T-cell (primary cell): ENCODE measurements at regions not wholly inside any gene's neighbourhood (a gene's known extent, or its start where the extent isn't known, plus 50 kb on each side); places are given as distances from the start of the nearest gene placed in this dataset.
"Not testable (repeated sequence)": the region's sequence is repeated elsewhere in the genome, so short reads cannot be mapped to it uniquely, and the experiment has no call there.

Source experiments
- ATAC-seq, 4 experiments: fragments of 200-7000 bp in 3 of 4; fragments of 150-1000 bp in 1 of 4; cut with Tn5 transposase; replicated peaks in 1 of 4; 1 replicate in 3 of 4; 2 replicates in 1 of 4; pipeline ENCODE4 v1.10.0; 2021; ENCODE audit warnings: moderate library complexity in 3 of 4, mild to moderate bottlenecking in 2 of 4, moderate number of reproducible peaks in 1 of 4
- CTCF ChIA-PET, 2 donors: fragments of 300-600 bp; sonication (Branson Sonifier 250); formaldehyde crosslinking; loops; one replicate each; lab custom pipeline; 2022; ENCODE audit warnings: antibody characterized with exemption in 2 of 2; lab: Charles Lee
- POLR2A ChIA-PET, 2 donors: fragments of 300-600 bp; sonication (Branson Sonifier 250); formaldehyde crosslinking; loops; one replicate each; lab custom pipeline; 2022; ENCODE audit warnings: antibody characterized with exemption in 2 of 2; lab: Charles Lee
- DNase-seq, 35 experiments: peaks; one replicate each; pipeline versions ENCODE4 v3.0.0 to v3.0.0-alpha.2; 2013 to 2023
- H3K27ac ChIP-seq: one replicate; pipeline ENCODE4 v1.5.1; 2013; ENCODE audit warnings: low read length
- H3K27me3 ChIP-seq, 2 experiments: replicated peaks in 1 of 2; 1 replicate in 1 of 2; 2 replicates in 1 of 2; pipeline versions ENCODE4 v1.6.1 to v1.7.0; 2013; ENCODE audit warnings: low read length in 1 of 2, mixed read lengths in 1 of 2; ENCODE audit not compliant: control insufficient read depth in 2 of 2, insufficient read depth in 2 of 2; ENCODE audit errors: extremely low read depth in 1 of 2
- H3K36me3 ChIP-seq, 2 donors: 1 replicate in 1 of 2; 2 replicates in 1 of 2; pipeline versions ENCODE4 v1.6.1 to v1.7.0; 2013; ENCODE audit warnings: low read length in 1 of 2; ENCODE audit not compliant: control insufficient read depth in 2 of 2, insufficient read depth in 1 of 2; ENCODE audit errors: extremely low read depth in 1 of 2
- H3K4me1 ChIP-seq, 2 experiments: 1 replicate in 1 of 2; 2 replicates in 1 of 2; pipeline versions ENCODE4 v1.6.1 to v1.7.0; 2013; ENCODE audit warnings: low read length in 2 of 2, mixed read lengths in 1 of 2; ENCODE audit not compliant: insufficient read depth in 2 of 2, control insufficient read depth in 1 of 2; ENCODE audit errors: extremely low read depth in 1 of 2
- H3K4me3 ChIP-seq, 2 donors: 1 replicate in 1 of 2; 2 replicates in 1 of 2; pipeline versions ENCODE4 v1.5.1 to v1.7.0; 2013; ENCODE audit warnings: mild to moderate bottlenecking in 2 of 2, low read length in 1 of 2, moderate library complexity in 1 of 2; ENCODE audit not compliant: control insufficient read depth in 1 of 2; ENCODE audit errors: extremely low read depth in 1 of 2
- H3K9me3 ChIP-seq: 2 replicates; pipeline ENCODE4 v1.7.0; 2013
- H3K27ac Mint-ChIP-seq, 2 donors: one replicate each; pipeline ENCODE4 v1.8.0; 2020 to 2021; ENCODE audit warnings: mild to moderate bottlenecking in 2 of 2, mixed read lengths in 2 of 2
- H3K27me3 Mint-ChIP-seq, 2 donors: one replicate each; pipeline ENCODE4 v1.8.0; 2021 to 2022; ENCODE audit warnings: mixed read lengths in 2 of 2
- H3K36me3 Mint-ChIP-seq: one replicate; pipeline ENCODE4 v1.8.0; 2021; ENCODE audit warnings: mixed read lengths
- H3K4me1 Mint-ChIP-seq, 3 donors: one replicate each; pipeline ENCODE4 v1.8.0; 2020 to 2022; ENCODE audit warnings: mixed read lengths in 3 of 3, mild to moderate bottlenecking in 1 of 3
- H3K4me3 Mint-ChIP-seq, 3 donors: one replicate each; pipeline ENCODE4 v1.8.0; 2020 to 2022; ENCODE audit warnings: mild to moderate bottlenecking in 3 of 3, mixed read lengths in 3 of 3, moderate library complexity in 3 of 3
- H3K9me3 Mint-ChIP-seq, 3 donors: one replicate each; pipeline ENCODE4 v1.8.0; 2020 to 2022; ENCODE audit warnings: mixed read lengths in 3 of 3
- WGBS: methylation state at CpG from one replicate; pipeline ENCODE4 v1.1.5; 2013; ENCODE audit warnings: missing lambda C conversion rate; ENCODE audit not compliant: insufficient coverage; 5-methylcytosine and 5-hydroxymethylcytosine counted together

DNA sequence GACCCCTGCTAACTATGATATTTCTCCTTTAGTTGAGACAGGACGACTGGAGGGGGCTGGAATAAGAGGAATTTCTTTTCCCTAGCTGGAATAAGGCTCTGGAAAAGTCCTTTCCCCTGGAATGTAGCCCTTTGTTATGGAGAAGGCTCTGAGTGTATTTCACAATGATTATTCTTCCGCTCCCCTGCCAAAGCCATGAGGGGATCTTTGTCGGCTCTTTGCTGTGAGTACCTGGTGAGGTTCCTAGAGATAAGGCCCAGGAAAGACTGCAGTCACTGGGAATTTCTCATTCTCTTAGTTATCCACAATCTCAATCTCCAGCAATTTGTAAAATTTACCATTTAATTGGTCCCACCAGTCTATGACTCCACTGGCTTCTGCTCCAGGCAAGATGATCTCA is 340.2 kb upstream of the HNRNPA3 start:
- no peak for ATAC-seq
- Histone ChIP-seq H3K9me3 (no peaks in the 10 kb centered on the region), H3K36me3 (no peaks in the 10 kb centered on the region), H3K4me1 (no peaks in the 10 kb centered on the region), H3K27me3 (no peaks in the 10 kb centered on the region), H3K27ac (no peak overlapping the region), H3K4me3 (no peak overlapping the region)
- peaks cover 10 to 25% (median 16%) of the 10 kb centered on the region in 3 donors for H3K9me3 Mint-ChIP-seq
- H3K4me1 Mint-ChIP-seq = peaks cover 0 to 8% (median 5%) of the 10 kb centered on the region in 3 donors
- 100% methylated on average over 1 of the region's 3 CpGs for WGBS
- no peak overlapping the region for H3K27ac Mint-ChIP-seq
- no peak overlapping the region for H3K4me3 Mint-ChIP-seq
- H3K36me3 Mint-ChIP-seq = peaks cover 3% of the 10 kb centered on the region
- CTCF ChIA-PET = interaction anchor here in 1 of 2 donors (0.6 kb wide), 1 partner anchor 8 kb away, joined by 4 read pairs; no protein-coding TSS in a partner anchor
- POLR2A ChIA-PET = no interaction called here
- H3K27me3 Mint-ChIP-seq = peaks cover 0 to 4% of the 10 kb centered on the region in 2 donors
- no peak for DNase-seq

DNA sequence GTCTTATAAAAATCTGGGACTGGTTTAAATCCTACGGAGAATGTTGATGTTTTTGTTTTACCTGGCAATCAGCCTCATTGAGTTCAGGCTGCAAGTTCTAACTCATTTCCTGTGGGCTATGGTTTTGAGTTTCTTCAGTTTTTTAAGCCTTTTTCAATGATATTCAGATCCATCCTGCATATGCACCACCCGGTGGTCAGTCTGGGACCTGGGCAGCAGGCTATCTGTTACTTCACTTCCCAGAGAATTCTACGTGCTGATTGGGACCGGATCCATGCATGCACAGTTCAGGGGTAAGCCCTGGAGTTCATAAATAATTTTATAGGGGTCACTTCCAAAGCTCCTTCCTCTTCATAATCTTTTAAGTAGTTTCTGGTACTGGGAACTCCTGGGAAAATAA is 339.2 kb upstream of the HNRNPA3 start:
- no peak for DNase-seq
- no peaks in the 10 kb centered on the region for H3K4me1 ChIP-seq
- Mint-ChIP-seq H3K4me3 (no peak overlapping the region), H3K27ac (no peak overlapping the region), H3K4me1 (peaks cover 0 to 8% (median 5%) of the 10 kb centered on the region in 3 donors), H3K36me3 (peaks cover 3% of the 10 kb centered on the region), H3K27me3 (peaks cover 0 to 4% of the 10 kb centered on the region in 2 donors), H3K9me3 (peaks cover 10 to 25% (median 16%) of the 10 kb centered on the region in 3 donors)
- H3K27me3 ChIP-seq = no peaks in the 10 kb centered on the region
- no peak overlapping the region for H3K27ac ChIP-seq
- ATAC-seq = no peak
- H3K9me3 ChIP-seq = no peaks in the 10 kb centered on the region
- ChIA-PET POLR2A (interaction anchor here in 1 of 2 donors (0.7 kb wide), 1 partner anchor 64 kb away, joined by 4 read pairs; no protein-coding TSS in a partner anchor), CTCF (no interaction called here)
- H3K4me3 ChIP-seq = no peak overlapping the region
- no CpG with 5 or more reads among the region's 4 CpGs for WGBS
- no peaks in the 10 kb centered on the region for H3K36me3 ChIP-seq

DNA sequence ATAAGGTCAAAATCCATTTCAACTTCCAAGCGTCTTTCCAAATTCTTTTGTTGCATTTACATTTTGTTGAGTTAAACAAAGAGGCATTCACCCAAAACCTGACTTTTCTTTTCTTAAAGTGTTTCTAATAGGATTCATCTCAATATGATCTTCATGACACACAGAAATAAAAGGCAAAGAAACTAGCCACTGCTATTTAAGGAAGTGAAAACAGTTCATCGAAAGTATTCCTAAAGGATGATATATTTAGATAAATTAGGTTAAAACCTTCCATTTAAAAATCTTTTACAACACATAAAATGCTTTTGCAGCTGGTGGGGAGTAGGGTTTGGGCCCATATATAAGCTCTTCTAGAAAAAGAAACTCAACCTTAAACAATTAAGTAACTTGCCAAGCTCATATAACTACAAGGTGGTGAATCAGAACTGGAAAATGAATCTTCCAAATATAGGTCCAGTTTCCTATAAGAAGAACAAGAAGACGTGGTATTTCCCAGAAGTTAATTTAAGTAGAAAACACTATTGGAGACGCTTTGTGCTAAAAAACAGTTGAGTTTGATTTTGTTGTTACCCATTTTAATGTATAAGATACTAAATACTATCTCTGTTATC is 336.0 kb upstream of the HNRNPA3 start:
- no CpG with 5 or more reads among the region's 4 CpGs for WGBS
- ATAC-seq = no peak

GRCh38 chr2:176879426-176879995 is 333.1 kb upstream of the HNRNPA3 start:
- Histone ChIP-seq H3K36me3 (no peaks in the 10 kb centered on the region), H3K27me3 (no peaks in the 10 kb centered on the region), H3K9me3 (no peaks in the 10 kb centered on the region), H3K4me1 (no peaks in the 10 kb centered on the region), H3K27ac (no peak overlapping the region), H3K4me3 (no peak overlapping the region)
- Mint-ChIP-seq H3K27ac (no peak overlapping the region), H3K4me3 (no peak overlapping the region), H3K27me3 (peaks cover 0 to 2% of the 10 kb centered on the region in 2 donors), H3K4me1 (no peaks in the 10 kb centered on the region), H3K36me3 (no peaks in the 10 kb centered on the region), H3K9me3 (peaks cover 0 to 3% (median 0%) of the 10 kb centered on the region in 3 donors)
- ChIA-PET CTCF (interaction anchor here in 1 of 2 donors (0.6 kb wide), 1 partner anchor 520 kb away, joined by 3 read pairs; no protein-coding TSS in a partner anchor), POLR2A (no interaction called here)
- ATAC-seq (no peak), DNase-seq (no peak)
- WGBS = no CpG with 5 or more reads among the region's 5 CpGs

More for the DNA sequence above, 336.0 kb upstream of the HNRNPA3 start:
- no peaks in the 10 kb centered on the region for H3K4me1 ChIP-seq
- H3K36me3 Mint-ChIP-seq = no peaks in the 10 kb centered on the region
- H3K36me3 ChIP-seq = no peaks in the 10 kb centered on the region
- no peak for DNase-seq
- no peak overlapping the region for H3K27ac ChIP-seq
- ChIA-PET POLR2A (no interaction called here), CTCF (no interaction called here)
- H3K4me3 ChIP-seq = no peak overlapping the region
- H3K27me3 Mint-ChIP-seq = peaks cover 0 to 2% of the 10 kb centered on the region in 2 donors
- peaks cover 0 to 8% (median 5%) of the 10 kb centered on the region in 3 donors for H3K4me1 Mint-ChIP-seq
- H3K9me3 Mint-ChIP-seq = peaks cover 8 to 14% (median 8%) of the 10 kb centered on the region in 3 donors
- H3K9me3 ChIP-seq = no peaks in the 10 kb centered on the region
- no peaks in the 10 kb centered on the region for H3K27me3 ChIP-seq
- no peak overlapping the region for H3K4me3 Mint-ChIP-seq
- H3K27ac Mint-ChIP-seq = no peak overlapping the region

DNA sequence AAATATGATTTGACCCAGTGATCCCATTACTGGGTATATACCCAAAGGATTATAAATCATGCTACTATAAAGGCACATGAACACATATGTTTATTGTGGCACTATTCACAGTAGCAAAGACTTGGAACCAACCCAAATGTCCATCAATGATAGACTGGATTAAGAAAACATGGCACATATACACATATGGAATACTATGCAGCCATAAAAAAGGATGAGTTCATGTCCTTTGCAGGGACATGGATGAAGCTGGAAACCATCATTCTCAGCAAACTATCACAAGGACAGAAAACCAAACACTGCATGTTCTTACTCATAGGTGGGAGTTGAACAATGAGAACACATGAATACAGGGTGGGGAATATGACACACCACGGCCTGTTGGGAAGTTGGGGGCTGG is 330.5 kb upstream of the HNRNPA3 start:
- H3K4me1 Mint-ChIP-seq, H3K9me3 Mint-ChIP-seq, H3K36me3 Mint-ChIP-seq, ATAC-seq, H3K27ac Mint-ChIP-seq, H3K4me3 Mint-ChIP-seq, DNase-seq, H3K36me3 ChIP-seq, H3K9me3 ChIP-seq, H3K27me3 Mint-ChIP-seq, POLR2A ChIA-PET, CTCF ChIA-PET, H3K27me3 ChIP-seq, H3K27ac ChIP-seq, H3K4me3 ChIP-seq, H3K4me1 ChIP-seq: not testable (repeated sequence)
- WGBS = 60% methylated on average over 1 of the region's 1 CpG

DNA sequence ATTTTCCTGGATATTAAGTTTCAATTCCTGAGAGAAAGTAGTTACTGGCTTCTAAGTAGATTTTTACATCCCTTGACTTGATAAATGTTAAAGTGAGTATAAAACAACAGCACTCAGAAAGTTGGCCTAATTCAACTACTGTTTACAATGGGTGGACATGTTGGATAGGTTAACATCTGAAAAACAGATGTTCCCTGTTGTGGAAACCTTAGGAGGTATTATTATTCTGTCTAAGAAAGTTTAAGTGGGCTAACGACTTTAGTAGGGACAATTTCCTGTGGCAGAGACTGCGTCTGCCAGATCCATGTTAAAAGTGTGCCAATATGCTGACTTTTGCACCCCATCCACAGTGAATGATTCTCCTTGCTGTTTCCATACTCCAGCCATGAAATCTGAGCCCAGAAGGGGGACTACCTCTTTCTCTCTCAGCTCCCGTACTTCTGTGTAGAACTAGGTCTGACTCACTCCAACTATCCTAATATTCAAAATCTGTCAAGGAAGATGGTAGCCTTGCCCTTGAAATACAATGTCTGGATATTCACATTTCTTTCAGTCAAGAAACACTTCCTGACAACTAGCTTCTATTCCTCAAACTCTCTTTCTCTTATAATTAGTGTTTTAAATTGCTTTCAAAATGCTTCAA is 327.5 kb upstream of the HNRNPA3 start:
- H3K9me3 Mint-ChIP-seq = no peaks in the 10 kb centered on the region
- H3K4me1 Mint-ChIP-seq = no peaks in the 10 kb centered on the region
- POLR2A ChIA-PET = no interaction called here
- H3K27ac Mint-ChIP-seq = no peak overlapping the region
- no peaks in the 10 kb centered on the region for H3K27me3 ChIP-seq
- H3K4me3 ChIP-seq = no peak overlapping the region
- no peak for ATAC-seq
- no peak overlapping the region for H3K4me3 Mint-ChIP-seq
- no peaks in the 10 kb centered on the region for H3K36me3 ChIP-seq
- no peak for DNase-seq
- H3K9me3 ChIP-seq = no peaks in the 10 kb centered on the region
- H3K36me3 Mint-ChIP-seq = no peaks in the 10 kb centered on the region
- H3K27me3 Mint-ChIP-seq = peaks cover 0 to 3% of the 10 kb centered on the region in 2 donors
- CTCF ChIA-PET = no interaction called here
- no peak overlapping the region for H3K27ac ChIP-seq
- 81% methylated on average over 2 of the region's 3 CpGs for WGBS
- no peaks in the 10 kb centered on the region for H3K4me1 ChIP-seq
